NB4 (cell line): ENCODE measurements at regions not wholly inside any gene's neighbourhood (a gene's known extent, or its start where the extent isn't known, plus 50 kb on each side); places are given as distances from the start of the nearest gene placed in this dataset.

ENCODE experiments used
- CTCF ChIP-seq: IDR thresholded peaks from one replicate; pipeline ENCODE4 v1.5.1; 2012; ENCODE audit warnings: low read depth, low read length
- MAX ChIP-seq: IDR thresholded peaks from 2 replicates; pipeline ENCODE4 v1.6.1; 2011; ENCODE audit warnings: low read depth, low read length
- POLR2A ChIP-seq: IDR thresholded peaks from 2 replicates; pipeline ENCODE4 v1.6.1; 2011; ENCODE audit warnings: mild to moderate bottlenecking; ENCODE audit not compliant: insufficient read length; ENCODE audit errors: extremely low read depth

- no peak for TF ChIP-seq CTCF
- no peak for TF ChIP-seq MAX
- TF ChIP-seq POLR2A: no peak
Observed at GRCh38 chr5:35533156-35533555, 84.5 kb upstream of the SPEF2 start.
